NCI-H128 (cell line): ENCODE measurements at regions not wholly inside any gene's neighbourhood (a gene's known extent, or its start where the extent isn't known, plus 50 kb on each side); places are given as distances from the start of the nearest gene placed in this dataset.

Experiments used
- DNase-seq: peaks from one replicate; lab custom pipeline; 2025; ENCODE audit not compliant: unreplicated experiment; lab: John Stamatoyannopoulos, UW

GRCh38 chr9:87084407-87084806 lies 137.1 kb upstream of the GAS1 start:
- no peak for DNase-seq

- DNase-seq = no peak
Observed at GRCh38 chr9:87085073-87085472, 137.8 kb upstream of the GAS1 start.

- no peak for DNase-seq
Observed at GRCh38 chr9:87085521-87085920, 138.2 kb upstream of the GAS1 start.

GRCh38 chr9:87086221-87086818 lies 139.0 kb upstream of the GAS1 start:
- no peak for DNase-seq

GRCh38 chr9:87087197-87087596 lies 139.9 kb upstream of the GAS1 start:
- DNase-seq = no peak

GRCh38 chr9:87088192-87088591 lies 140.9 kb upstream of the GAS1 start:
- no peak for DNase-seq

- no peak for DNase-seq
Observed at GRCh38 chr9:87088621-87089365, 141.5 kb upstream of the GAS1 start.

- DNase-seq = no peak
Observed at GRCh38 chr9:87089506-87089905, 142.2 kb upstream of the GAS1 start.

- no peak for DNase-seq
Observed at GRCh38 chr9:87089929-87090328, 142.6 kb upstream of the GAS1 start.

GRCh38 chr9:87093777-87094176 lies 146.5 kb upstream of the GAS1 start:
- no peak for DNase-seq

- no peak for DNase-seq
Observed at GRCh38 chr9:87095951-87096350, 148.6 kb upstream of the GAS1 start.

GRCh38 chr9:87096506-87096905 lies 149.2 kb upstream of the GAS1 start:
- DNase-seq = no peak

- DNase-seq = no peak
Observed at GRCh38 chr9:87097238-87097637, 149.9 kb upstream of the GAS1 start.

- DNase-seq = no peak
Observed at GRCh38 chr9:87099407-87099806, 152.1 kb upstream of the GAS1 start.

GRCh38 chr9:87100001-87100400 lies 152.7 kb upstream of the GAS1 start:
- DNase-seq = no peak

- DNase-seq = no peak
Observed at GRCh38 chr9:87102126-87102525, 154.8 kb upstream of the GAS1 start.

- DNase-seq = no peak
Observed at GRCh38 chr9:87107072-87107471, 159.8 kb upstream of the GAS1 start.

- DNase-seq = no peak
Observed at GRCh38 chr9:87108661-87109060, 161.4 kb upstream of the GAS1 start.

GRCh38 chr9:87109231-87109631 lies 161.9 kb upstream of the GAS1 start:
- DNase-seq = no peak

GRCh38 chr9:87109851-87110250 lies 162.5 kb upstream of the GAS1 start:
- DNase-seq = no peak

GRCh38 chr9:87111010-87111409 lies 163.7 kb upstream of the GAS1 start:
- DNase-seq = no peak

GRCh38 chr9:87112656-87113055 lies 165.3 kb upstream of the GAS1 start:
- no peak for DNase-seq

GRCh38 chr9:87113874-87114273 lies 166.6 kb upstream of the GAS1 start:
- DNase-seq = no peak
